GM19324 (cell line): ENCODE measurements at regions not wholly inside any gene's neighbourhood (a gene's known extent, or its start where the extent isn't known, plus 50 kb on each side); places are given as distances from the start of the nearest gene placed in this dataset.

Source experiments
- ATAC-seq: cut with Tn5 transposase; IDR thresholded peaks from one replicate; pipeline ENCODE4 v1.9.1; 2021; ENCODE audit warnings: mild to moderate bottlenecking, moderate library complexity; ENCODE audit not compliant: unreplicated experiment, low FRiP score

- ATAC-seq, result no peak
These were observed 437.2 kb upstream of the PKDCC start for GRCh38 chr2:41610501-41611190.

GRCh38 chr2:41618754-41619153 is 429.1 kb upstream of the PKDCC start:
- ATAC-seq, result no peak

- ATAC-seq, result no peak
These were observed 426.7 kb upstream of the PKDCC start for GRCh38 chr2:41621095-41621494.

- ATAC-seq, result no peak
These were observed 426.3 kb upstream of the PKDCC start for GRCh38 chr2:41621563-41621962.

GRCh38 chr2:41622301-41622700 is 425.5 kb upstream of the PKDCC start:
- no peak for ATAC-seq

- no peak for ATAC-seq
These were observed 420.9 kb upstream of the PKDCC start for GRCh38 chr2:41626936-41627335.

- ATAC-seq, result no peak
These were observed 413.1 kb upstream of the PKDCC start for GRCh38 chr2:41634686-41635085.

GRCh38 chr2:41644936-41645335 is 402.9 kb upstream of the PKDCC start:
- ATAC-seq, result no peak

- no peak for ATAC-seq
These were observed 400.3 kb upstream of the PKDCC start for GRCh38 chr2:41647468-41648050.

GRCh38 chr2:41657226-41657625 is 390.6 kb upstream of the PKDCC start:
- no peak for ATAC-seq

GRCh38 chr2:41659758-41660157 is 388.1 kb upstream of the PKDCC start:
- no peak for ATAC-seq

- no peak for ATAC-seq
These were observed 385.4 kb upstream of the PKDCC start for GRCh38 chr2:41662461-41662860.

GRCh38 chr2:41663056-41663455 is 384.8 kb upstream of the PKDCC start:
- no peak for ATAC-seq

- no peak for ATAC-seq
These were observed 379.3 kb upstream of the PKDCC start for GRCh38 chr2:41668529-41668928.

GRCh38 chr2:41678639-41679038 is 369.2 kb upstream of the PKDCC start:
- no peak for ATAC-seq

- no peak for ATAC-seq
These were observed 361.7 kb upstream of the PKDCC start for GRCh38 chr2:41686156-41686555.

GRCh38 chr2:41691561-41691960 is 356.3 kb upstream of the PKDCC start:
- ATAC-seq, result no peak

GRCh38 chr2:41694536-41695049 is 353.2 kb upstream of the PKDCC start:
- ATAC-seq, result no peak

GRCh38 chr2:41695198-41696113 is 352.4 kb upstream of the PKDCC start:
- ATAC-seq, result no peak

GRCh38 chr2:41697389-41697788 is 350.4 kb upstream of the PKDCC start:
- ATAC-seq, result no peak
